Gastroesophageal sphincter (tissue), 4 donors: ENCODE measurements at regions not wholly inside any gene's neighbourhood (a gene's known extent, or its start where the extent isn't known, plus 50 kb on each side); places are given as distances from the start of the nearest gene placed in this dataset.

Source experiments
- ATAC-seq: fragments of 150-250 bp; one replicate; pipeline ENCODE4 v1.9.1; 2016; ENCODE audit warnings: mild to moderate bottlenecking, moderate library complexity
- H3K27ac ChIP-seq, 4 donors: fragments of 200-600 bp; sonication (generic) in 3 of 4; 1 replicate in 3 of 4; 2 replicates in 1 of 4; pipeline ENCODE4 v1.5.1; 2016 to 2019
- H3K27me3 ChIP-seq: fragments of 200-600 bp; sonication (generic); one replicate; pipeline ENCODE4 v1.5.1; 2019
- H3K36me3 ChIP-seq, 2 donors: fragments of 200-600 bp; sonication (generic); one replicate each; pipeline ENCODE4 v1.5.1; 2019; ENCODE audit warnings: control low read depth in 1 of 2
- H3K4me1 ChIP-seq, 3 donors: fragments of 200-600 bp; sonication (generic); 1 replicate in 2 of 3; 2 replicates in 1 of 3; pipeline ENCODE4 v1.5.1; 2016 to 2019; ENCODE audit warnings: control low read depth in 2 of 3
- H3K4me3 ChIP-seq, 2 donors: fragments of 200-600 bp; sonication (generic); one replicate each; pipeline ENCODE4 v1.5.1; 2019; ENCODE audit warnings: mild to moderate bottlenecking in 1 of 2, moderate library complexity in 1 of 2
- H3K9me3 ChIP-seq, 3 donors: fragments of 200-600 bp; sonication (generic); one replicate each; pipeline ENCODE4 v1.5.1; 2017 to 2019; ENCODE audit warnings: control low read depth in 2 of 3
- CTCF ChIP-seq, 4 experiments: fragments of 200-600 bp in 2 of 4; fragments of 450-650 bp in 2 of 4; sonication (generic) in 1 of 4; IDR thresholded peaks; one replicate each; pipeline ENCODE4 v1.5.1; 2017 to 2019; ENCODE audit warnings: antibody characterized with exemption in 4 of 4, mild to moderate bottlenecking in 2 of 4, moderate library complexity in 2 of 4
- EP300 ChIP-seq: sonication (generic); formaldehyde crosslinking; IDR thresholded peaks from one replicate; pipeline ENCODE4 v1.6.1; 2017; ENCODE audit warnings: antibody characterized with exemption, mild to moderate bottlenecking
- POLR2A ChIP-seq, 2 donors: fragments of 450-650 bp; IDR thresholded peaks; one replicate each; pipeline ENCODE4 v1.6.1; 2017; ENCODE audit warnings: antibody characterized with exemption in 2 of 2, mild to moderate bottlenecking in 2 of 2, moderate library complexity in 1 of 2
- POLR2AphosphoS5 ChIP-seq: sonication (generic); formaldehyde crosslinking; IDR thresholded peaks from one replicate; pipeline ENCODE4 v1.6.1; 2017; ENCODE audit warnings: antibody characterized with exemption
- WGBS, 2 donors: methylation state at CpG; one replicate each; pipeline ENCODE4 v1.1.5; 2018; ENCODE audit warnings: low coverage in 1 of 2; 5-methylcytosine and 5-hydroxymethylcytosine counted together

- Histone ChIP-seq H3K4me1 (no peaks in the 10 kb centered on the region), H3K27ac (no peak overlapping the region), H3K9me3 (no peaks in the 10 kb centered on the region), H3K36me3 (no peaks in the 10 kb centered on the region), H3K27me3 (no peaks in the 10 kb centered on the region), H3K4me3 (no peak overlapping the region)
- ATAC-seq, result no peak
- TF ChIP-seq POLR2A (IDR thresholded peaks at IDR 0.05), result no peak
- TF ChIP-seq EP300, result no peak
- no peak for TF ChIP-seq CTCF (IDR thresholded peaks at IDR 0.05)
- TF ChIP-seq POLR2AphosphoS5, result no peak
- WGBS, 2 donors, result 90 to 100% methylated on average over 1 of the region's 1 CpG
Measured at GRCh38 chr12:24268663-24269186, 319.3 kb upstream of the SOX5 start.

- H3K4me1 ChIP-seq, result no peaks in the 10 kb centered on the region
- no peaks in the 10 kb centered on the region for H3K9me3 ChIP-seq
- TF ChIP-seq POLR2A (IDR thresholded peaks at IDR 0.05), result no peak
- no peak for TF ChIP-seq EP300
- no peak for TF ChIP-seq CTCF (IDR thresholded peaks at IDR 0.05)
- TF ChIP-seq POLR2AphosphoS5, result no peak
- no peaks in the 10 kb centered on the region for H3K36me3 ChIP-seq
- no peaks in the 10 kb centered on the region for H3K27me3 ChIP-seq
- no peak overlapping the region for H3K27ac ChIP-seq
- ATAC-seq, result no peak
- 70 to 79% methylated on average over 2 of the region's 2 CpGs for WGBS, 2 donors
- no peak overlapping the region for H3K4me3 ChIP-seq
Measured at GRCh38 chr12:24266982-24267381, 317.5 kb upstream of the SOX5 start.

- no peak overlapping the region for H3K27ac ChIP-seq
- no peaks in the 10 kb centered on the region for H3K27me3 ChIP-seq
- H3K36me3 ChIP-seq, result no peaks in the 10 kb centered on the region
- ATAC-seq, result no peak
- TF ChIP-seq CTCF (IDR thresholded peaks at IDR 0.05) (no peak), EP300 (no peak), POLR2AphosphoS5 (no peak), POLR2A (IDR thresholded peaks at IDR 0.05) (no peak)
- 54 to 67% methylated on average over 4 of the region's 4 CpGs for WGBS, 2 donors
- H3K4me1 ChIP-seq, result no peaks in the 10 kb centered on the region
- H3K4me3 ChIP-seq, result no peak overlapping the region
- no peaks in the 10 kb centered on the region for H3K9me3 ChIP-seq
Measured at GRCh38 chr12:24256684-24257083, 307.2 kb upstream of the SOX5 start.

GRCh38 chr12:24255920-24256665, 306.6 kb upstream of the SOX5 start:
- no peak overlapping the region for H3K27ac ChIP-seq
- 81 to 85% methylated on average over 4 to 7 of the region's 7 CpGs for WGBS, 2 donors
- ATAC-seq, result no peak
- no peaks in the 10 kb centered on the region for H3K9me3 ChIP-seq
- H3K4me3 ChIP-seq, result no peak overlapping the region
- TF ChIP-seq POLR2AphosphoS5, result no peak
- TF ChIP-seq EP300, result no peak
- no peak for TF ChIP-seq POLR2A (IDR thresholded peaks at IDR 0.05)
- TF ChIP-seq CTCF (IDR thresholded peaks at IDR 0.05), result no peak
- no peaks in the 10 kb centered on the region for H3K36me3 ChIP-seq
- H3K27me3 ChIP-seq, result no peaks in the 10 kb centered on the region
- no peaks in the 10 kb centered on the region for H3K4me1 ChIP-seq

- TF ChIP-seq EP300, result no peak
- no peak for TF ChIP-seq POLR2A (IDR thresholded peaks at IDR 0.05)
- no peak for TF ChIP-seq CTCF (IDR thresholded peaks at IDR 0.05)
- TF ChIP-seq POLR2AphosphoS5, result no peak
Measured at GRCh38 chr12:24252602-24253001, 303.1 kb upstream of the SOX5 start.

More at GRCh38 chr12:24252602-24253001, 303.1 kb upstream of the SOX5 start:
- Histone ChIP-seq H3K4me1 (no peaks in the 10 kb centered on the region), H3K27me3 (no peaks in the 10 kb centered on the region), H3K4me3 (no peak overlapping the region), H3K27ac (no peak overlapping the region), H3K36me3 (no peaks in the 10 kb centered on the region), H3K9me3 (no peaks in the 10 kb centered on the region)
- ATAC-seq, result no peak
- WGBS, 2 donors, result 54 to 78% methylated on average over 4 of the region's 4 CpGs
